HG03558 (cell line): ENCODE measurements at regions not wholly inside any gene's neighbourhood (a gene's known extent, or its start where the extent isn't known, plus 50 kb on each side); places are given as distances from the start of the nearest gene placed in this dataset.

Source experiments
- ATAC-seq: cut with Tn5 transposase; IDR thresholded peaks from one replicate; pipeline ENCODE4 v1.9.1; 2021; ENCODE audit warnings: moderate number of reproducible peaks; ENCODE audit not compliant: unreplicated experiment; ENCODE audit errors: extremely low read depth

GRCh38 chr18:8962855-8963635, 139.5 kb upstream of the NDUFV2 start:
- ATAC-seq: no peak

- no peak for ATAC-seq
Observed at GRCh38 chr18:8963876-8964275, 138.6 kb upstream of the NDUFV2 start.

- no peak for ATAC-seq
Observed at GRCh38 chr18:8965398-8965797, 137.1 kb upstream of the NDUFV2 start.

GRCh38 chr18:8966821-8967220, 135.7 kb upstream of the NDUFV2 start:
- ATAC-seq: no peak

- ATAC-seq: no peak
Observed at GRCh38 chr18:8967573-8967972, 134.9 kb upstream of the NDUFV2 start.

GRCh38 chr18:8969639-8970390, 132.7 kb upstream of the NDUFV2 start:
- no peak for ATAC-seq

- ATAC-seq: no peak
Observed at GRCh38 chr18:8970843-8971242, 131.7 kb upstream of the NDUFV2 start.

GRCh38 chr18:8972116-8972515, 130.4 kb upstream of the NDUFV2 start:
- no peak for ATAC-seq

- ATAC-seq: no peak
Observed at GRCh38 chr18:8974279-8974678, 128.2 kb upstream of the NDUFV2 start.

GRCh38 chr18:8974696-8975095, 127.8 kb upstream of the NDUFV2 start:
- ATAC-seq: no peak

GRCh38 chr18:8975624-8976023, 126.9 kb upstream of the NDUFV2 start:
- ATAC-seq: no peak

GRCh38 chr18:8976606-8977005, 125.9 kb upstream of the NDUFV2 start:
- no peak for ATAC-seq

- ATAC-seq: no peak
Observed at GRCh38 chr18:8977166-8977565, 125.3 kb upstream of the NDUFV2 start.

- no peak for ATAC-seq
Observed at GRCh38 chr18:8977701-8978100, 124.8 kb upstream of the NDUFV2 start.

GRCh38 chr18:8978394-8978793, 124.1 kb upstream of the NDUFV2 start:
- ATAC-seq: no peak

GRCh38 chr18:8979258-8979988, 123.1 kb upstream of the NDUFV2 start:
- ATAC-seq: no peak

- ATAC-seq: no peak
Observed at GRCh38 chr18:8980496-8980895, 122.0 kb upstream of the NDUFV2 start.

- no peak for ATAC-seq
Observed at GRCh38 chr18:8980918-8981317, 121.6 kb upstream of the NDUFV2 start.

GRCh38 chr18:8982416-8983183, 119.9 kb upstream of the NDUFV2 start:
- ATAC-seq: no peak

- ATAC-seq: no peak
Observed at GRCh38 chr18:8983195-8983594, 119.3 kb upstream of the NDUFV2 start.
